ENCODE measurements at regions not wholly inside any gene's neighbourhood (a gene's known extent, or its start where the extent isn't known, plus 50 kb on each side); places are given as distances from the start of the nearest gene placed in this dataset.

DNA sequence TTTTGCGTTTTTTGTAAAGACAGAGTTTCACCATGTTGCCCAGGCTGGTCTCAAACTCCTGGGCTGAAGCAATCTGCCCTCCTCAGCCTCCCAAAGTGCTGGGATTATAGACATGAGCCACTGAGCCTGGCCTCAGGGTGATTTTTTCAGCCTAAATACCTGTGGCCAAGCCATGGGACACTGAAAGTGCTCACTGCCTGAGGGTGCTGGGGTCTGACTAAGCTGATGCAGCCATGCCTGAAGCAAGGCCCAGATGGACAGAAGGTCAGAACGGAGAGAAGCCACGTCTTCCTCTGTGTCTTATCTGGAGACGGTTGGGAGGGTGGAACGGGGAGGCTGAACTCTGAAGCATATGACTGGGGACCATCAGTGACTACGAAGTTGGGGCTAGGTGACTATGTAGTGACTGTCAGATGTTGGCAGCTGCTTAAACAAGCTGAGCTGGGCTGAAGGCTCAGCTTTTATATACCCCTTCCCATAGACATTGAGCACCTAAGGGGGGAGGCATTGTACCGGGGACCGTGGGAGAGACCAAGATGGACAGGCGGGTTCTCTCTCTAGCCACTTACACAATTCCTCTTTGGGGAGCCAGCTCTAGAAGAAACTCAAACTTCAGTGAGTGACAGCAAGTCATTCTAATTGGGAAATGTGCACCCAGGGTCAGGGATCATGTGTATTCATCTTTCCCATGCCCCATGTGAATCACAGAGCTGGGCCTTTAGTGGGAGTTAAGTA is 73.3 kb upstream of the HABP2 start:
- H2AFZ ChIP-seq (ENCODE audit: low read length), result no peak overlapping the region
- no peak overlapping the region for H3K9ac ChIP-seq (ENCODE audit: insufficient read depth, low read length)
- no peaks in the 10 kb centered on the region for H3K36me3 ChIP-seq (ENCODE audit: control insufficient read depth, insufficient read depth, low read length)
- H4K20me1 ChIP-seq (ENCODE audit: control insufficient read depth, extremely low read depth, insufficient read depth, low read length), result no peaks in the 10 kb centered on the region
- no peak for TF ChIP-seq EZH2 (IDR thresholded peaks at IDR 0.05; ENCODE audit: low read length, missing control alignments)
- TF ChIP-seq, protein P1, sequence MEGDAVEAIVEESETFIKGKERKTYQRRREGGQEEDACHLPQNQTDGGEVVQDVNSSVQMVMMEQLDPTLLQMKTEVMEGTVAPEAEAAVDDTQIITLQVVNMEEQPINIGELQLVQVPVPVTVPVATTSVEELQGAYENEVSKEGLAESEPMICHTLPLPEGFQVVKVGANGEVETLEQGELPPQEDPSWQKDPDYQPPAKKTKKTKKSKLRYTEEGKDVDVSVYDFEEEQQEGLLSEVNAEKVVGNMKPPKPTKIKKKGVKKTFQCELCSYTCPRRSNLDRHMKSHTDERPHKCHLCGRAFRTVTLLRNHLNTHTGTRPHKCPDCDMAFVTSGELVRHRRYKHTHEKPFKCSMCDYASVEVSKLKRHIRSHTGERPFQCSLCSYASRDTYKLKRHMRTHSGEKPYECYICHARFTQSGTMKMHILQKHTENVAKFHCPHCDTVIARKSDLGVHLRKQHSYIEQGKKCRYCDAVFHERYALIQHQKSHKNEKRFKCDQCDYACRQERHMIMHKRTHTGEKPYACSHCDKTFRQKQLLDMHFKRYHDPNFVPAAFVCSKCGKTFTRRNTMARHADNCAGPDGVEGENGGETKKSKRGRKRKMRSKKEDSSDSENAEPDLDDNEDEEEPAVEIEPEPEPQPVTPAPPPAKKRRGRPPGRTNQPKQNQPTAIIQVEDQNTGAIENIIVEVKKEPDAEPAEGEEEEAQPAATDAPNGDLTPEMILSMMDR (conservative IDR thresholded peaks at IDR 0.05 in 1 of 2, IDR thresholded peaks at IDR 0.05 in 1 of 2; ENCODE audit: low read depth in 1 of 2, low read length in 2 of 2), result no peak
- DNase-seq (ENCODE audit: low read depth in 2 of 2), result no peak
- H3K9me3 ChIP-seq (ENCODE audit: control insufficient read depth, insufficient read depth, low read depth, low read length), result no peaks in the 10 kb centered on the region
- no peak overlapping the region for H3K4me3 ChIP-seq (replicated peaks in 1 of 4; ENCODE audit: control extremely low read depth in 1 of 4, insufficient read depth in 1 of 4, low read depth in 3 of 4, low read length in 4 of 4)
- no peak overlapping the region for H3K27ac ChIP-seq (ENCODE audit: insufficient read depth, low read length)
- no peak overlapping the region for H3K4me2 ChIP-seq (ENCODE audit: extremely low read depth, insufficient read depth, low read length)
- no peaks in the 10 kb centered on the region for H3K27me3 ChIP-seq (ENCODE audit: control insufficient read depth, insufficient read depth, low read length)
- no peaks in the 10 kb centered on the region for H3K4me1 ChIP-seq (ENCODE audit: control insufficient read depth, extremely low read depth, insufficient read depth, low read length)
- no peaks in the 10 kb centered on the region for H3K79me2 ChIP-seq (ENCODE audit: control insufficient read depth, insufficient read depth, low read length)

DNA sequence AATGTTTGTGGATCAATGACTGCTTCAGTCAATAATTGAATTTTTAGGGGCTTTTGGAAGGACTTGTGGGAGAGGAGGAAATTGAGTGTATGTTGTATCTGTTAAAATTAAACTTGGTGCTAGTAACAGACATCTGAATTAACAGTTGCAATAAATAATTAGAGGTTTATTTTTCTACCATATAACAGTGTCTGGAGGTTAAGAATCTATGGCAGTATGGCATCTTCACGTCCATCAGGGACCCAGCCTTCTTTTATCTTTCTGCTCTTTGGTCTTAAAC is 72.8 kb upstream of the HABP2 start:
- Histone ChIP-seq H3K9ac (ENCODE audit: insufficient read depth, low read length) (no peak overlapping the region), H3K27ac (ENCODE audit: insufficient read depth, low read length) (no peak overlapping the region), H3K79me2 (ENCODE audit: control insufficient read depth, insufficient read depth, low read length) (no peaks in the 10 kb centered on the region), H3K4me3 (replicated peaks in 1 of 4; ENCODE audit: control extremely low read depth in 1 of 4, insufficient read depth in 1 of 4, low read depth in 3 of 4, low read length in 4 of 4) (no peak overlapping the region), H3K9me3 (ENCODE audit: control insufficient read depth, insufficient read depth, low read depth, low read length) (no peaks in the 10 kb centered on the region), H3K27me3 (ENCODE audit: control insufficient read depth, insufficient read depth, low read length) (no peaks in the 10 kb centered on the region), H4K20me1 (ENCODE audit: control insufficient read depth, extremely low read depth, insufficient read depth, low read length) (no peaks in the 10 kb centered on the region), H2AFZ (ENCODE audit: low read length) (no peak overlapping the region), H3K36me3 (ENCODE audit: control insufficient read depth, insufficient read depth, low read length) (no peaks in the 10 kb centered on the region), H3K4me1 (ENCODE audit: control insufficient read depth, extremely low read depth, insufficient read depth, low read length) (no peaks in the 10 kb centered on the region), H3K4me2 (ENCODE audit: extremely low read depth, insufficient read depth, low read length) (no peak overlapping the region)
- no peak for TF ChIP-seq EZH2 (IDR thresholded peaks at IDR 0.05; ENCODE audit: low read length, missing control alignments)
- DNase-seq (ENCODE audit: low read depth in 2 of 2), result no peak

DNA sequence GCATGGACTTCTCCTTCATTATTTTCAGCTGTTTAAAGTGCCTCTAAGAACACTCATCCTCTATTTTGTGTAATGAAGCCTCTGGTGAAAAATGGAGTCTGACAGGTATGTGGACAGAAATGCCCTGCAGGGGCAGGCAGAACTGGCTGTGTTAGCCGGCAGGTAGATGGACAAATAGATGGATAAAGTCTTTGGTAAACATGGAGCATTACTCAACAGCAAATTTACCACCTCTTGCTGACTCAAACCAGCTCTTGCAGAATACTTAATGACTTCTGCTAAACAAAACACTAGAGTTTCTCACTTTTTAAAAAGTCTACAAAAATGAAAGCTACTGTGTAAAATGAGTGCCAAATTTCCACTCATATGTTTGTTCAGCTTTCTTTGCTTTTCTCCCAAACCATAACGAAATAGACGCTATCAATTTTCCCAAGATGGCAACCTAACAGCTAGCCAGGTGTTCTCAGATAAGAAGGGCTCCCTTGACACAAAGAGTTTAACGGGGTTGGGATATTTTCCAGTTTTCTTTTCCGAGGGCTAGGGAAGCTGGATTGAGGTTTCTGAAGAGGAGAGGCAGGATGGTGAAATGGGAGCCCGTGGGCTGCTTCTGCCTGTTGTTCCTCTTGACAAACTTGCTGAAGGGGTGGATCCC is 71.9 kb upstream of the HABP2 start:
- no peak overlapping the region for H3K4me3 ChIP-seq (replicated peaks in 1 of 4; ENCODE audit: control extremely low read depth in 1 of 4, insufficient read depth in 1 of 4, low read depth in 3 of 4, low read length in 4 of 4)
- H2AFZ ChIP-seq (ENCODE audit: low read length), result no peak overlapping the region
- no peaks in the 10 kb centered on the region for H3K27me3 ChIP-seq (ENCODE audit: control insufficient read depth, insufficient read depth, low read length)
- no peaks in the 10 kb centered on the region for H4K20me1 ChIP-seq (ENCODE audit: control insufficient read depth, extremely low read depth, insufficient read depth, low read length)
- no peak overlapping the region for H3K4me2 ChIP-seq (ENCODE audit: extremely low read depth, insufficient read depth, low read length)
- TF ChIP-seq EZH2 (IDR thresholded peaks at IDR 0.05; ENCODE audit: low read length, missing control alignments), result no peak
- TF ChIP-seq, protein P1 (conservative IDR thresholded peaks at IDR 0.05 in 1 of 2, IDR thresholded peaks at IDR 0.05 in 1 of 2; ENCODE audit: low read depth in 1 of 2, low read length in 2 of 2), result no peak
- no peaks in the 10 kb centered on the region for H3K79me2 ChIP-seq (ENCODE audit: control insufficient read depth, insufficient read depth, low read length)
- no peak overlapping the region for H3K9ac ChIP-seq (ENCODE audit: insufficient read depth, low read length)
- DNase-seq (ENCODE audit: low read depth in 2 of 2), result no peak
- no peaks in the 10 kb centered on the region for H3K4me1 ChIP-seq (ENCODE audit: control insufficient read depth, extremely low read depth, insufficient read depth, low read length)
- H3K27ac ChIP-seq (ENCODE audit: insufficient read depth, low read length), result no peak overlapping the region
- H3K9me3 ChIP-seq (ENCODE audit: control insufficient read depth, insufficient read depth, low read depth, low read length), result no peaks in the 10 kb centered on the region
- no peaks in the 10 kb centered on the region for H3K36me3 ChIP-seq (ENCODE audit: control insufficient read depth, insufficient read depth, low read length)

Measured in fibroblast of lung (primary cell).